CD1c-positive myeloid dendritic cell (primary cell): ENCODE measurements at regions not wholly inside any gene's neighbourhood (a gene's known extent, or its start where the extent isn't known, plus 50 kb on each side); places are given as distances from the start of the nearest gene placed in this dataset.
A peak's percentile ranks its signal among the peaks of the same experiment; 100 is the strongest.

Source experiments
- DNase-seq: peaks from one replicate; pipeline ENCODE4 v3.0.0-alpha.2; 2016; ENCODE audit errors: extremely low spot score

DNA sequence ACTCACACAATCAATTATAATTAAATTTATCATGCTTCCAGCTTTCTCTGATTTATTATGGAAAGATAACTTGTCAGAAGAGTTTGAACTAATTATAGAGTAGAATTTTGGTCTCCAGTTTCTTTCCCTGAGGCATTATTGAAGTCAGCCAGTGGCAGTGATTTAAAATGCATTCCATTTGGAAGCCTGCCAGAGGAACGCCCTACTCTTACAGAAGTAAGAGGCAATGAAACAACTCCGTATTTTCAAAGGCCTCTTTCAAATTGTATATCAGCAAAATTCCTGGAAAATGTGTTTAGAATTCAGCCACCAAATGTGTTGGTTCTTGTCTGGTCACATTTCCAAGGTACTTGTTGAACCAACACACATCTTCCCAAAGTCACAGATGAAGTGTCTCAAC lies 640.9 kb downstream of the SEMA5A start:
- DNase-seq = no peak

DNA sequence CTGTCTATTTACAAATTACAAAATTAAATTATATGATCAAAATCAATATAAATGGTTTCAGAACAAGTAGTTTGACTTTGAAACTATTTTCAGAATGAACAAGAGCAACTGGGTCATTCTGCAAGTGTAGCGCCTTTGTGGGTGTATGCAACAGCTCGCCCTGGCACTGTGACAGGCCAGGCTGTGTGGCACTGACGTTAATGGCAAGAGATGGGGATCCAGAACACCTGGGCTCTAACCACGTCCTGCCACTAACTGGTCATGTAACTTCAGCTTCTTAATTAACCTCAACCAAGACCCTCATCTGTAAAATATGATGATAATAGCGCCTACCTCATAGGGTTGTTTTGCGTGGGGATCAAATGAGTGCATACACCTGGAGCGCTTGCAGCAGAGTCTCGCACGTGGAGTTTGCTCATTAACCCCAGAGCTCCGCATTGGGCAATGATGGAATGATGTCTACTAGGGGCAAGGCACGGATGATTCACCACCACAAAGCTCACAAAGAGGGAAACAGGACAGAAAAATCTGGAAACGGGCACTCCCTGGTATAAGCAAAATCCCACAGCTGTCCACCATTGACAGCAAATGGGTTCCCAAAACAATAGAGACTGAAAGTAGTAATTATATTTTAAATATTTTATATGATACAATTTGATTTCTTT lies 639.4 kb downstream of the SEMA5A start:
- no peak for DNase-seq

DNA sequence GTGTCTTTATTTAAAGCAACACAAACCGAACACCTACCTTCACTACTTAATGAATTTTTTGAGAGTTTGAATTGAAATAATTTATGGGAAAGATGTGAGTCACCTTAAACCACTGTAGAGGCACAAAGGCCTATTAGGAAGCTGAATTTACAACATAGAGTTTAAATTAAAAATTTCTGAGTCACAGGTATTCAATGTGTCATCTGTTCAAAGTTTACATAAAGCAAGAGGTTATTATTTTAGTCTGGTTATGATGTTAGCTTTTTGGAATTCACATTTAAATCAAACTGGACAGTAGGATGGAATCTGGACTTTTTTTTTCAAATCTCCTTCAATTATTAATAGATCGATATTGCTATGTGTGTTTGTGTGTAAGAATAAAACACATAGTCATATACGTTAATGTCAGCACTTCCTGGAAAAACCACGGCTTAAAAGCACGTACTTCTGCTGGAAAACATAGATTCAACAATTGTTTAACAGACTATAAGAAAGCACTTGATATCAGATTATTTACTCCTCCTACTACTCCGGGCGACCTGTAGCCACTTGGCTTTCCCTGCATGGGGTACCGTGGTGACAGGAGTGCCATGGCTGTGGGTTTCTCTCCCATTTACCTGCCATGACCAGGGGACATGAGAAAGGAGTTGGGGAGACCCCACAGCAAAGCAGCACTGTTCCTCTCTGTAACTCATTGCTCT lies 638.6 kb downstream of the SEMA5A start:
- DNase-seq = no peak

DNA sequence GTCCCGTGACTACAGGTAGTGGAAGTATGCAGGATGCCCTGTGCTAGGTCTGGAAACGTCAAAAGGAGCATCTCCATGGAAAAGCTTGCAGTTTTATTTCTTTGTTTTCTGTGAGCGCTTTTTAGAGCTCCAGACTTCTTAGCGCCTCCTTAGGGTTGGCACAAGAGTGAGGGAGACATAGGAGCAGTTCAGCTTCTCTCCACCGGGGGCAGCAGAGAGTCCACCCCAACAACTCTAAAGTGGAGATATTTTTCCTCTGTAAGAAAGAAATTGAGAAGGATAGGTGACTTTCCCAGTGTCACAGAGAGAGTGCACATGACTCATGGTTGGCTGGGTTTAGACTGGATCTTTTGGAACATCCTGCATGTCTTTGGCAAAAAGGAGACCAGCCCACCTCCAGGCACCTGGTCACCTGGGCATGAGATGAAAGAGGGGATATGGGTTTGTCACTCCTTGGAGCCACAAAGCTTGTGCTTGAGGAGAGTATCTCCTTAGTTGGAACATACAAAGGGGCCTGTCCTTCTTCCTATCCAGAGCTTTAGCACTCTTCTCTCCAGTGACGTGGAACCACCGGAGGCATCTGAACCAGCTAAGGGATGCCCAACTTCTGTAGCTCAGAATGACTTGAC lies 637.7 kb downstream of the SEMA5A start:
- DNase-seq = peak; percentile 5

DNA sequence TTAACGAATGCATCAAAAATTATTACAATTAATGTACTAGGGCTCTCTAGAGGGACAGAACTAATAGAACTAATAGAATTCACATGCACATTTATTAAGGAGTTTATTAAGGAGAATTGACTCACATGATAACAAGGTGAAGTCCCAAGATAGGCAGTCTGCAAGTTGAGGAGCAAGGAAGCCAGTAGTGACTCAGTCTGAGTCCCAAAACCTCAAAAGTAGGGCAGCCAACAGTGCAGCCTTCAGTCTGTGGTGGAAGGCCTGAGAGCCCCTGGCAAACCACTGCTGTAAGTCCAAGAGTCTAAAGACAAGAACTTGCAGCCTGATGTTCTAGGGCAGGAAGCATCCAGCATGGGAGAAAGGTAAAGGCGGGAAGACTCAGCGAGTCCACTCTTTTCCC lies 633.8 kb downstream of the SEMA5A start:
- DNase-seq = no peak

DNA sequence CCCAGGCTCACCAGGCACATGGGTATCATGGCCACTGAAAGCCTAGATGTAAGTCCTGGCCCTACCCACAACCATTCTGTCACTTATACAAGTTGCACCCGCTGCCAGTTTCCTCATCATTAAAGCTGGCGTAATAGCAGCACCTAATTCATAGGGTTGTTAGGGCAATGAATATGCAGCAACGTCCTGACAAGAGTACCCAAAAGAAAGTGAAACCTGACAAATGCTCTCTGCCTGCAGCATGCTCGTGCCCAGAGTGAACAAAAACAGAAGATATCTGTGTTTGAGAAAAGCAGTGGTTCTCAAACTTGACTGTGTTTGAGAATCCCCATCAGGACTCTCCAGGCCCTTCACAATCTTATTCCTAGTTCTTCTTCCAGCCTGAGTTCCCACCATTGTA lies 632.4 kb downstream of the SEMA5A start:
- no peak for DNase-seq

DNA sequence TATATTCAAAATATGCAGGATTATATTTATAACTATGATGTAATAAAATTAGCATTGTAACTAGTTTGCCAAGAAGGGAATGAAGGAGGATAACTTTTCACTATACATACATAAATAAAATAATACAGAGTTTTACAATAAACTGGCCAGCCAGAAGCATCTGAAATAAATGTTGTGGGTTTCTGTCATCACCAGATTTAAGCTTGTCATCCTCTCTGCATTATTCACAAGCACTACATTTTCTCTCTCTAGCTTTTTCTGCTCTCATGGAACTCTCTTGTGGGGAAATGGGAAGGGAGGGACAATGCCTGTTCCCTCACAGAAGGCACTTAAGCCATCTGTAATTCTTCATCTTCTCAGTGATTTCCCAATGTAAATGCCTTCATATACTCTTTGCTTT lies 626.8 kb downstream of the SEMA5A start:
- DNase-seq = no peak

DNA sequence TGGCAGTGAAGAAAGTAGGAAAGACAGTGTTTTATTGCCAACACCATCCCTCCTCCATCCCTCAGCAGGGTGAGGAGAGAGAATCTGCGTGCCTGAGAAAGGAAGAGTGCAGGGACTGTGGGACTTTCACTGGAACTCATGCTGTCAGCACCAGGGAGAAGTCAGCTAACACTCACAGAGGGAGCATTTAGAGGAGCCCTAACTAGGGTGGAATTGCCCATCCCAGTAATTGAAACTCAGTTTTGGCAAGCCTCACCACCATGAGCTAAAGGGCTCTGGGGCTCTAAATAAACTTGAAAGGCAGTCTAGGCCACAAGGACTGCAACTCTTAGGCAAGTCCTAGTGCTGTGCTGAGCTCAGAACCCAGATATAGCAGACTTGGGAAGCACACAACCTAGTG lies 622.3 kb downstream of the SEMA5A start:
- DNase-seq = no peak

DNA sequence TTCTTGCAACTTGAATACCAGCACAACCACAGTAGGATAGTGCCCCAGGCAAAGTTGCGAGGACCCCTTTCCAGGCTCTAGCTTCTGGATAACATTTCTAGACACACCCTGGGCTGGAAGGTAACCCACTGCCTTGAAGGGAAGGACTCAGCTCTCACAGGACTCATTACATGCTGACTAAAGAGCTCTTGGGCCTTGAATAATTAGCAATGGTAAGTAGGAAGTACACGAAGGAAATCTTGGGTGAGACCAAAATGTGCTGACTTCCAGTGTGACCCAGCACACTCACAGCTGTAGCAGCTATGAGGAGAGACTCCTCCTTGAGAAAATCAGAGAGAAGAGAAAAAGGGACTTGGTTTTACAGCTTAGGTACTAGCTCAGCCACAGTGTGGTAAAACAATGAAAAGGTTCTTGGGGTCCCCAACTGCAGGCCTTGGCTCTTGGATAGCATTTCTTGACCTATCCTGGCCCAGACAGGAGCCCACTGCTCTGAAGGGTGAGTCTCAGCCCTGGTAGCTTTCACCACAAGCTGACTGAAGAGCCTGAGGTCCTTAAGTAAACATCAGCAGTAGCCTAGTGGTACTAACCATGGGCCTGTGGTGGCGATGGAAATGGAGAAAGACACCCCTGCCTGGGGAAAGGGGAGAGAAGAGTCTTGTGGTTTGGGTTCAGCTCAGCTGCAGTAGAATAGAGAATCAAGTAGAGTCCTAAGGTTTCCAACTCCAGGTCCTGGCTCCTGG lies 621.7 kb downstream of the SEMA5A start:
- DNase-seq = no peak

DNA sequence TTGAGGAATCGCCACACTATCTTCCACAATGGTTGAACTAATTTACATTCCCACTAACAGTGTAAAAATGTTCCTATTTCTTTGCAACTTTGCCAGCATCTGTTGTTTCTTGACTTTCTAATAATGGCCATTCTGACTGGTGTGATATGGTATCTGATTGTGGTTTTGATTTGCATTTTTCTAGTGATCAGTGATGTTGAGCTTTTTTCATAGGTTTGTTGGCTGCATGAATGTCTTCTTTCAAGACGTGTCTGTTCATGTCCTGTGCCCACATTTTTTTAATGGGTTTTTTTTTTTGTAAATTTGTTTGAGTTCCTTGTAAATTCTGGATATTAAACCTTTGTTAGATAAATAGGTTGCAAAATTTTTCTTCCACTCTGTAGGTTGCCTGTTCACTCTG lies 615.9 kb downstream of the SEMA5A start:
- no peak for DNase-seq

DNA sequence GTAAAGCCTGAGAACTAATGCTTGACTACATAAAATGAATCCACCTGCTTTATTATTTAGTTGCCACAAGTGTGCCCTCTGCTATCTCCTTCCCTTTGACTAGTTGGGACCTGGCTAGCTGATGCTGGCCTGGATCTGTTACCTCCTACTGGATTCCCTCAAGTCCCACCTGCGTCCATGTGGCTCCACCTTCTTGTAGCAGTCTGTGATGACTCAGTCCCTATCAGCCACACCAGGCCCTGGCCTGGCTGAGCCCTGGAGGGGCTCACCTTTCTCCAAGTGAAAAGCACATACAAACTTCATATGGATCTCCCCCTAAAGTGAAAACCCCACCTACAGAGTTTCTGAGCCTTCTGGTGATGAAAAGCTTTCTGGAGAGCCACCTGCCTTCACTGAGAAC lies 611.4 kb downstream of the SEMA5A start:
- DNase-seq = no peak

DNA sequence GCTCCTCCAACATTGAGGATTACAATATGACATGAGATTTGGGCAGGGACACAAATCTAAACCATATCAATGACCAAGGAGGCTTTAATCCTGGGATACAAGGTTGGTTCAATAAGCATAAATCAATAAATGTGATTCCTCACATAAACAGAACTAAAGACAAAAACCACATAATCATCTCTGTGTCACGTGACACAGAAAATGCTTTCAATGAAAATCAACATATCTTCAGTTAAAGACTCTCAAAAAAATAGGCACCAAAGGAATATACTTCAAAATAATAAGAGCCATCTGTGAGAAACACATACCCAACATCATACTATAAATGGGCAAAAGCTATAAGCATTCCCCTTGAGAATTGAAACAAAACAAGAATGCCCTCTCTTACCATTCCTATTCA lies 604.9 kb downstream of the SEMA5A start:
- DNase-seq = no peak

DNA sequence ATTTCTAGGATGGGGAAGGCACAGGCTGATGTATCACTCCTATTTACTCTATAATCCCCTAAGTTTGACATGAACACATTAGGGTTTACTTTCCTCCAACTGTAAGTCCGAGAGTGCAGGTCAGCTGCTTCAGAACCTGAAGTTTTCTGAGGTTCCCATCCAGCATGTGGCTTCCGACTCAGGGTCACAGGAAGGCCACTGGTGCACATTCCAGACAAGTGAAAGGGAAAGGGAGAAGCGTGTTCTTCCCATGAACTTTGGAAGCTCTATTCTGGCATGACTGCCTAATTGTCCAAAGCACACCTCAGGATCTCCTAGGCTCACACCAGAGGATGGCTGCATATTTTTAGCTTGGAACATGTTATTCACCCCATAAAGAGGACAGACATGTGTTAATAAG lies 602.6 kb downstream of the SEMA5A start:
- no peak for DNase-seq

DNA sequence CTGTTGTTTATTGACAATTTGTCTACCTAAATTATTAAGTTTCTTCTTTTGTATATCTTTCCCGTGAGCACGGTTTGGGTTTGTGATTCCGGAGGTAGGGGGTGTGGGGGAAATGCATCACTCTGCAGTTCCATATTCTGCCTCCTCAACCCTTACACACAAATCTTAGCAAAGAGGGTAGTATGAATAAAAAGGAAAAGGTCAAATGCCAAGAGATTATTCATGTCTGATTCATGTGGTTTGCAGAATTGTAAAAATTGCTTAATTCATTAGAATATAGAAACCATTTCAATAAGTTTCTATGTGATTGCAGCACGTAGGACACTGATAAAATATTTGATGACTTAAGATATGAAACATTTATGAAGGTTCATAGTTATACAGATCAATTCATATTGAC lies 601.9 kb downstream of the SEMA5A start:
- no peak for DNase-seq

DNA sequence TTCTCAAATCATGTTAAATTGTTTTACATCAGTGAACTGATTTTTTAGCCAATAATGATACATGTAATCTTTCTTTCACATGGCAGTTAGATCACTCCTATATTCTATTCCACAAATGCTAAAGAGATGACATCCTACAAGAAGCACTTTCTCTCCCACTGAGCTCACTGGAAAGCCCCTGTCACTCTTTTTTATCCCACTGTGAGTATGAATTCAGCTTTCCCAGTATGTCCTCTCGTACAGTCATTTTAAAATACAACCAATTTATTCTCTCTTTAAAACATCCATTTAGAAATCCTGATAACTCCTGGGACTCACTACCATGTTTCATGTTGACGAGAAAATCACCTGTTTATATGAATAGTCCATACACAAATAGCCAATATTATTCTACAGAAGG lies 599.9 kb downstream of the SEMA5A start:
- no peak for DNase-seq

DNA sequence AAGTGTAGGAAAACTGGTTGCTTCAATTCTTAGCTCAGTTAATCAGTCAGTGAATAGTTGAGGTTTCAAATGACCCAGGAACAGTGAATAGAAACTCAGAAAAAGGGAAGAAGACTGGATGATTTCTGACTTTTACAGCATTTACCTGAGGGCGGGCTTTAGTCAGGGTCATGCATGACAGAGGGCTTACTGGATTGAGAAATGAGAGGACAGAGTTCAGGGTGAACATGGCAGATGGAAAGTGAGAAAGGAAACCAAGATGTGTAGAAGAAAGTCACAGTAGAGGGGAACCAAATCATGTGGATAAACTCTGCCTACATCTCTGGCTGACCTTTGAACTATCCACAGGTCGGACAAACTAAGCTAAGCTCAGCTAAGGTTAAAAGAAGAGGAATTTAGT lies 596.0 kb downstream of the SEMA5A start:
- no peak for DNase-seq

DNA sequence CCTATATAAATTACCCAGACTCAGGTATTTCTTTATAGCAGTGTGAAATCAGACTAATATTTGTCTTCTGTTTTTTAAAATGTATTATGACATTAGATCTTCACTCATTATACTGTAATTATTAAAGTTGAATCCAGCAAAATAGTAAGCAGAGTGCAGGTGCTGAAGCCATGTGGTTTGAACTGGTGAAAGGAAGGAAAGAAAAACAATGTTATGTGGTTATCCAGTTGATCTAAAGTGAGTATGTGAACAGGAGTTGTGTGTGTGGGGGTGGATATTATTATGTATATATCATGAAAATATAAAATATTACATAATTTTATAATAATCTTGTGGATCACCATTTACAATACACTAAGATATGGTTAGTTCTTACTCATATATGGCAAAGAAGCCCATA lies 593.7 kb downstream of the SEMA5A start:
- DNase-seq = no peak

DNA sequence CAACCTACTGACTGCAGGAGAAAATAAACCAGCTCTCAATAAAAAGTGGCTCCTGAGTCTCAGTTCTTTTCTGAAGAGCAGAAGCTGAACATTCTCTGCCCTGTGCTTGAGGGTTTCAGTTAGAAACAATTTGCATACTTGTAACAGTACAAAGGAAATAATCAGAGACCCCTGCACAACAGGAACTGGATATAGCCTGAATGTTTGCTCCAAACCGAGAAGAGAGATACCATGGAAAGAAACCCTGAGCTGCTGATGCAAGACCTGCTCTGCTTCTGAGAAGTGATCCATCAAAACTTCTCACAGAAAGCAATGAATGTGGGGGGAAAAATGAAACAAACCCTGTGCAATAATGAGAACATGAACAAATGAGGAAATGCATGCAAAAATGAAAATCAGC lies 592.9 kb downstream of the SEMA5A start:
- no peak for DNase-seq

DNA sequence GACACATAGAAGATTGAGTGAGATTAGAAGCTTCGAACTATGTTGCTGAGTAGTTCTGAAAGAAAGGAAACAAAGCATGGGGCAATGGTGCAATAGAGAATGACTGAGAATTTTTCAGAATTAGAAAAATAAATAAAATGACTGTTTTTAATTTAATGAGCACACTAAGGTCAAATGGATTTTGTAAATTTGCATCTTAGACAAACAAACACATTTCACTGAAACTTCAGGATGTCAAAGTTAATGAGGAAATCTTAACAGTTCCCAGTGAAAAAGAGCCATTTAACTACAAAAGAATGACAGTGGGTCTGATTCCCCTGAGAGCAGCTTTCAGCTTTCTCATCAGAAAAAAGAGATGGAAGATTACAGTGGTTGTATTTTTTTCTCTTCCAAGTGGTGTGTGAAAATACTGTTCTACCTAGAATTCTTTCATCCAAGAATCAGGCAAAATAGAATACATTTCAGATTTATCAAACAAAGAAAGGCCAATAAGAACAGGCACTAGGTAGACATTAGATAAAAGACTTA lies 591.9 kb downstream of the SEMA5A start:
- DNase-seq = no peak

DNA sequence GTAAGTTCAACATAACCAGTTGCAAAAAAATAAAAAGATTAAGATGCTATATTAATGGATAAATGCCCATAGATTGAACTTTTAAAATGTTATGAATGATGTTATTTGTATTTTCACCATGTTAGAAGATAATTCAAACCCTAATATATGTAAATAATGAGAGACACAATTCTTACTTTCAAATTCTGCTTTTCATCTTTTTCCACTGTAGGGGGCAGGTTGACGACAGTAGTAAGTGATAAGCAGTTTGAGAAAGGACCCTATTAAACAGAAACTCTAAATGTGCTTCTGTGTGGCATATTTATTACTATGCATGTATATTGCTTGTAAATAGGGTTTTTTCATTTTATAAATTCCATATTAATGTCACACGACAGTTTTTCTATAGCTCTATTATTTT lies 591.1 kb downstream of the SEMA5A start:
- DNase-seq = no peak

DNA sequence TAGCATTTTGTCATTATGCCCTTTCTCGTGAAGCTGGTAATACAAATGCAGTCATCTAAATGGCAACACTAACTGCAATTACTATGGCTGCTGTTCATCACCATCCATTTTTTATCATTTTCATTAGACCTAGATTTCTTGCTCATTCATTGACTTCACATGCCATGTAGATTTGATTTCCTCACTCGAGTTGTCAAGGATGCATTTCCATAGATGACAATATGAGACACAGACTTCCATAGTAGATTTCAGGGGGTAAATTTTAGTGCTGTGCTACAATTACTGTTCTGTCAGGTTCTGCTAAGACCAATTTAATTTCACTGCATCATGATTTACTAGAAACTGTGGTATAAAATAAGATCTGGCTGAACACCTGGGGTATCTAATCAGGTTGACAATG lies 589.2 kb downstream of the SEMA5A start:
- DNase-seq = no peak

DNA sequence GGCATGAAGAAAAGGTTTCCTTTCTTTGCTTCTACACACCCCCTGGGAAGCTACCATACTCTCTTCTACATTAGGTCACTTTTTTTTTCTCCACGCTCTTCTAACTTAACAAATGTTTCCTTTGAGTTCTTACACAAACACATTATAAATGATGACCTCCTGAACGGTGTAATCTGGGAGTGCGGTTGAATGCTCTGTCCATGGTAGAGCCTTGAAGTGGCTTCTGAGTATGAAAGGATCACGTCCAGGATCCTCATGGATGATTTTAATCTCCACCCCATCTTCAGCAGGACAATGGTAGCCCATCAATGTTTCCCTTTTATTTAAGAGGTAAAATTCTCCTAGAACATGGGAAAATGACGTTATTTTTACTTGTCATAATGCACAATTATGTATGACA lies 587.3 kb downstream of the SEMA5A start:
- no peak for DNase-seq

DNA sequence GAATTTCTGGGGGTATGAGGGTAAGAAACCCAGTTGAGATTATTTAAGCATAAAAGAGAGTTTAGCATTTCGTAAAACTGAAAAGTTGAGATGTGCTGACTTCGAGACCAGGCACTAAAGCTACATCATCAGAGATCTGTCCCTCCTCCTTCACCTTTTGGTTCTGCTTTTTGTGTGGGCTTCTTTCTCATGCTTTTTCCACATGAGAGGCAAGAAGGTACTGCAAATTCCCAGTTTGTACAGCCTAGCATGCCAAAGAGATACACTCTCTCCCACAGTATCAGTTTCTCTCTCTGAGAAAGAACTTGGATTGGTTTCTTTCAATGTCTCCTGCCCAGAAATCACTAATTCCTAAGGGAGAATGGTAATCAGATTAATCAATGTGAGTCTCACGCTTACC lies 584.7 kb downstream of the SEMA5A start:
- no peak for DNase-seq
